ENCODE measurements at regions not wholly inside any gene's neighbourhood (a gene's known extent, or its start where the extent isn't known, plus 50 kb on each side); places are given as distances from the start of the nearest gene placed in this dataset.

GRCh38 chr2:212903413-212903812 lies 248.0 kb downstream of the IKZF2 start:
- TF ChIP-seq CTCF (IDR thresholded peaks at IDR 0.05) (no peak), POLR2A (IDR thresholded peaks at IDR 0.05) (no peak)

Data from esophagus squamous epithelium (tissue), 4 donors.